ENCODE measurements at regions not wholly inside any gene's neighbourhood (a gene's known extent, or its start where the extent isn't known, plus 50 kb on each side); places are given as distances from the start of the nearest gene placed in this dataset.

GRCh38 chr4:56241500-56241899 lies 145.8 kb downstream of the AASDH start:
- TF ChIP-seq CTCF (IDR thresholded peaks at IDR 0.05) (no peak), EZH2phosphoT487 (IDR thresholded peaks at IDR 0.05) (no peak), EZH2 (IDR thresholded peaks at IDR 0.05) (no peak)
